Loucy (cell line): ENCODE measurements at regions not wholly inside any gene's neighbourhood (a gene's known extent, or its start where the extent isn't known, plus 50 kb on each side); places are given as distances from the start of the nearest gene placed in this dataset.

Experiments used
- CTCF ChIP-seq: fragments of 200-600 bp; sonication (generic); conservative IDR thresholded peaks from 2 replicates; pipeline ENCODE4 v1.5.1; 2014; ENCODE audit warnings: mild to moderate bottlenecking, antibody characterized with exemption, low read length
- EZH2phosphoT487 ChIP-seq: fragments of 200-600 bp; IDR thresholded peaks from 2 replicates; pipeline ENCODE4 v1.6.1; 2018; ENCODE audit warnings: antibody characterized with exemption, mild to moderate bottlenecking, moderate library complexity, borderline replicate concordance

GRCh38 chr11:110015695-110016094 is 77.5 kb upstream of the ZC3H12C start:
- no peak for TF ChIP-seq CTCF
- no peak for TF ChIP-seq EZH2phosphoT487
